ENCODE measurements at regions not wholly inside any gene's neighbourhood (a gene's known extent, or its start where the extent isn't known, plus 50 kb on each side); places are given as distances from the start of the nearest gene placed in this dataset.

DNA sequence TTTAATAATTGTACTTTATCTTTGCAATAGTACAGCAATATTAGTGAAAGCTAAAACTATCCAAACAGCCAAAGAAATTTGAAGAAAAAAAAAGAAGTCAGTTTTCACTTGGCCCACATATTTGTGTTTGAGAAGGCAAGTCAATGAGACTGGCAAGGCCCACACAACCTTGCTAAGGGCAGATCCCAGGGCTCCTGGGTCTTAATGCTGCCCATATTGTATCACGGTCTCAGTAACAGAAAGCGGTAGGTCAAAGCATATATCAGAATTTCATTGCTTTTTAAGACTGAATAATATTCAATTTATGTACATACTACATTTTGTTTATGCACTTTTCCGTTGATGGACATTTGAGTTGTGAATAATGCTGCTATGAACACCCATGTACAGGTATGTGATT lies 262.0 kb upstream of the TOPAZ1 start:
- no peak for DNase-seq (ENCODE audit: low read depth in 2 of 2)

- DNase-seq (ENCODE audit: low read depth in 2 of 2), result no peak
These were observed 246.8 kb upstream of the TOPAZ1 start for GRCh38 chr3:43994657-43995546.

DNA sequence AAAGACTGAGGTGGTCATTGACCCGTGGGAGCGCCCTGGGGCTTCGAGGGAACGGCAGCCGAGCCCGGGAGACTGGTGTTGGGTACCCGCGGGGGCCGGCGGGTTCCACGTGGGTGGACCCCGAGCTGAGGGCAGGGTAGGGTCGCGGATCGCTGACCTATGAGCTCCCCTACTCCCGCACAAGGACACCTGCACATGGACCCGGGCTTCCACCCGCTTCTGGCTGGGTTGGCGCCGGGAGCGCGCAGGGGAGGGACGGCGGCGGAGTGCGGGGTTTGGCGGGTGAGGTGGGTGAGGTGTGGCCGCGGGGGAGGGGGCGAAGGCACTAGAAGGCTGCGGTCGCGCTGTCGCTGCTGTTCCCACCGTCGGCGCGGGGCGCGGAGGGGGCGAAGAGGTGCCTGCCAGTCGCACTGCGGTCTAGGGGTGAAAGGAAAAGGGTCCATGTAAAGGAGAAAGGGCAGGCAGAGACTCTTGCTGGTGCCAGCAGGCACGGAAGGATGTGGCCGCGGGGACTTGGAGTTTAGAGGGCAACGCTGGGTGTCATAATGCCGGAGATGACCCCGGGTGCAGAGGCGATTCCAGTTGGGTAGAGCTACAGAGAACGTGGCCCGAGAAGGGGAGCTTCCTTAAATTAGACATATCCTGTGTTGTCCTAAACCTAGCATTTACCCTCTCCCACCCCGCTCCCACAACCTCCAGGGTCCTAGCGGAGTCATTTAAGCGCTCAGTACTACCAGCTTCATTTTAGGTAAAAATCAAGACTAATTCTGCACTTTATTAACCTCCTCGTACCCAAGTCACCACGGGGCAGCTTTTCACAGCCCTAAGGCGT lies 245.9 kb upstream of the TOPAZ1 start:
- DNase-seq (ENCODE audit: low read depth in 2 of 2), result no peak

DNA sequence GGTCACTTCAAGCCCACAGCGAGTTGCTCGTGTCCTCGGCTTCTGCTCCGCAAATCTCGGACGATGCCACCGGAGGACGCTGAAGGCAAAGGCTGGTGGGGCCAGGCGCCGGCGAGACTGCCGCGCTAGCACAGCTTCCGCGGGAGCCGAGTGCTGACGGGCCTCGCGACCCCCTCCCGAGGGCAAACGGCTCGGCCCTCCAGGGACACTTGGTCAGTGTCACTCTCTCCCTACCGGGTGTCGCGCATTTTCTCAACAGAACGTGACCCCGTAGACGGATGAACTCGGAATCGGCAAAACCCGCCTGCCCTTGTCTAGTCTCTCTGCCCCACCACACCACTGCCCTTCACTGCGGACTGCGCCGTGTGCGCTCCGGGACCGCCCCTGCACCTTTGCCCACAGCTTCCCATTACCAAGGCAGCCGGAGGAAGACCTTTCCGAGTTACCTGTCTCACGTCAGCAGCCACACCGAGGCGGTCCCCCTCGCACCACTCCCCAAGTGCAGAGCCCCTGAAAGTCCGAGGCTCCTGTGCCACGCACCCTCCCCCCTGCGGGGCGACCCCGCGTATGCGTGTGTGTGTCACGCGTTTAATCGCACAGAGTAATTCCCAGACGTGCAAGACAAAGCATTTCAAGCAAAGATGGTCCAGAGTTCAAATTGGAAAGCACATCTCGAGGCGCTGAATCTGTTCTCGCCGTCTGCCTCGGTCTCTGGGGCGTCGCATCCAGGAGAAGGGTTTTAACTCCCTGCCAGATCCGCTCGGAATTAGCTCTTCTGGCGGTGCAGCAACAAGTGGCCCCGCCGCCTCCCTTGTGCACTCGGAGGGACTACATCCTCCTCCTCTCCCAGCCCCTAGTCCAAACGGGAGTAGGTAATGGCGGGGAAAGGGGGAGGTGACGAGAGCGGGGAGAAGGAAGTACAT lies 245.0 kb upstream of the TOPAZ1 start:
- DNase-seq (ENCODE audit: low read depth in 2 of 2), result no peak

DNA sequence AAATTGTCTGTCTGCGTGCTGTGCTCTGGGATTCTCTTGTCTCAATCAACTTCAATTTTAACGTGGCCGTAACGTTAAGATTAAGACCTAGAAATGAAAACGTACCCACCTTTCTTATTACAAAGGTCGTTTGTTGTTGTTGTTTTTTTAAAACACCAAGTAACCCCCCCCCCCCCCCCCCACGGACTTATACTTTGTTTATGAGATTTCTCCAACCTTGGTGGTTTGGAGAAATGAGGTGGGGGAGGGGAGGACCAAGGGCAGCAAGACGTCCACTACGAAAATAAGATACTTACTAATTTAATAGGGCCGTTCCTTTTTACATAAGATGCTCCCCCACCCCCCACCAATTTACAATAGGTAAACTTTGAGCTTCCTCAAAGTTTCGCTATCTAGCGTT lies 244.4 kb upstream of the TOPAZ1 start:
- no peak for DNase-seq (ENCODE audit: low read depth in 2 of 2)

DNA sequence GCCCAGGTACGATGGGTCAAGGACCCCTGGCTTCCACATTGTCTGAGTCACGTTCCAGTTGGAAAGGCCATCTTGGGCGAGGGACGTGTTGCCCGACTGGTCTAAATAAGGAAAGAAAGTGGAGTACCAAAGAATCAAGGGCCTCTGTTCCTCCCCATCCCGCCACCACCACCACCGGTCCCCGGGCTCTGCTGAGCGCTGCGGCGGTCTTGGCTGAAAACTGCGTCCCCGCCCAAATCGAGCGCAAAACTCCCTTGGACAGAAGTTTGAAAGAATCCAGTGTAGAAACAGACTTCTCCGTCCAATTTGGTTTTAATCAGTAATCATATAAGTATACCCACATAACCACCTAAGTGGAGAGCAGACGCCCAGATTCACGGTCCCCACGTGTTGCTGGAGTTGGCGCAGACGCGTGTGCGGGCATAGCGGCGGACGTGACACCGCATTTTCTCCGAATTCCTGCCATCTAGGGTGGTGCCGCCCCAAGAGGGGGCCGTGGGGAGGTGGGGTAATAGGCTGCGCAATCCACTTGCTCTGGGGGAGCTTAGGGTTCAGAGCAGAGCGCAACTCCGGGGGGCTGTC lies 243.8 kb upstream of the TOPAZ1 start:
- DNase-seq (ENCODE audit: low read depth in 2 of 2), result no peak

DNA sequence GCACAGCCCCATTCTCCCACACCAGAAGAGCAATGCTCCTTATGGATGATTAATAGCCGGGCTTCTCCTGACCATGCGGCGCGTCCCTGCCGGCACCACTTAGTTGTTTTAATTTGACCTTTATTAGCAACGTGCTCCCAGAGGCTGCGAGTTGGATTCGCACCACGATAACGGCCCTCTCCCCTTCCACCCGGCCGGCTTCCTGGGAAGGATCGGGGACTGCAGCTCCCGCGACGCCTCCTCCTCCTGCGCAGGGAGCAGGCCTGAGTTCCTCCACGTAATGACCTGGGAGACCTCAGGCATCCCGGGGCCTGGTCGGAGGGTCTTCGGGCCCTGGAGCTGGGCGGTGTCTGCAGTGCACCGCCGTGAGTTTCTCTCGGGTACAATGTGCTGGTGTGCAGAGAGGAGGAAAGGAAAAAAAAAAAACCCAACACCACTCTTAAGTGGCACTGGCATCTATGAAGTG lies 243.3 kb upstream of the TOPAZ1 start:
- no peak for DNase-seq (ENCODE audit: low read depth in 2 of 2)

- no peak for DNase-seq (ENCODE audit: low read depth in 2 of 2)
These were observed 242.6 kb upstream of the TOPAZ1 start for GRCh38 chr3:43998836-43999727.

DNA sequence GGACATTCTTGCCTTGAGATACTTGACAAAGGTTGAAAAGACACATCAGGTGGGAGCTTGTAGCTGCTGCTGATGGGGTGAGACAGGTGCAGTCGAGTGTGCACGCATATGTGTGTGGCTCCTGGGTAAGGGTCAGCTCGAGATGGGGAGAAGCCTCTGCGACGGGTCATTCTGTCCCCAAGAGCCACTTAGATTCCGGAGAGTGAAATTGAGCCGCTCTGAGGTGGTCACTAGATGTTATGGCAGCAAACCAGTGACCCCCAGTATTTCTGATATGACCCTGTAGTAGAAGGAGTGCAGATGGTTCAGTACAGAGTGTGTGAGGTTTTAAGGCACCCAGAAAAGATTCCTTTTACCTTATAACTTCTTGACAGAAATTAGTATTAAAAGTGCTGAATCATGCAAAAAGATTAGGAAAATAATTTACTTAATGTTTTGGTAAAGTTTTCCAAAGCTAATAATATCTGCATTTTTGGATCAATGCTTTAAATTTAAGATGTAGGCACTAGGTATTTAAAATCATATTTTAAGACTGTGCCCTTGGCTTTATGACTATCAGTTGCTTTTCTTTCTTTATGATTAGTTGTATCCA lies 241.9 kb upstream of the TOPAZ1 start:
- DNase-seq (ENCODE audit: low read depth in 2 of 2), result no peak

DNA sequence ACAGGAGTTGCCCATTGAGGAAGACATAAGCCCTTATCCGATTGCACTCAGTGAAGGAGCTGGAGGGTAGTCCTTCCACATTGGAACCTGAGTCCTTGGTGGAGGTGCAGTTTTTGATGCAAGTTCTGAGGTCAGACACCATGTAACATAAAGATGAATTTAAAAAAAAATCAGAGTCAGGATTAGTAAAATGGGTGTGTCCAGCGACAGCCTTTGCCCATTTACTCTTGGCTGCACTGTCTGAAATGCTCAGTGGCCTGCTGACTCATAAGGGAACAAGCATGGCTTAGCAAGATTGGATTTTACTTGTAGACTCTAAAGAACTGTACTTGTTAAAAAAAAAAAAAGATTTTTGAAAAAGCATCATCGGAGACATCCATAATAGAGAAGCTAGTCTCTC lies 241.1 kb upstream of the TOPAZ1 start:
- no peak for DNase-seq (ENCODE audit: low read depth in 2 of 2)

GRCh38 chr3:44001072-44001471 lies 240.6 kb upstream of the TOPAZ1 start:
- no peak for DNase-seq (ENCODE audit: low read depth in 2 of 2)

- no peak for DNase-seq (ENCODE audit: low read depth in 2 of 2)
These were observed 237.9 kb upstream of the TOPAZ1 start for GRCh38 chr3:44003801-44004200.

- DNase-seq (ENCODE audit: low read depth in 2 of 2), result no peak
These were observed 230.0 kb upstream of the TOPAZ1 start for GRCh38 chr3:44011680-44012079.

DNA sequence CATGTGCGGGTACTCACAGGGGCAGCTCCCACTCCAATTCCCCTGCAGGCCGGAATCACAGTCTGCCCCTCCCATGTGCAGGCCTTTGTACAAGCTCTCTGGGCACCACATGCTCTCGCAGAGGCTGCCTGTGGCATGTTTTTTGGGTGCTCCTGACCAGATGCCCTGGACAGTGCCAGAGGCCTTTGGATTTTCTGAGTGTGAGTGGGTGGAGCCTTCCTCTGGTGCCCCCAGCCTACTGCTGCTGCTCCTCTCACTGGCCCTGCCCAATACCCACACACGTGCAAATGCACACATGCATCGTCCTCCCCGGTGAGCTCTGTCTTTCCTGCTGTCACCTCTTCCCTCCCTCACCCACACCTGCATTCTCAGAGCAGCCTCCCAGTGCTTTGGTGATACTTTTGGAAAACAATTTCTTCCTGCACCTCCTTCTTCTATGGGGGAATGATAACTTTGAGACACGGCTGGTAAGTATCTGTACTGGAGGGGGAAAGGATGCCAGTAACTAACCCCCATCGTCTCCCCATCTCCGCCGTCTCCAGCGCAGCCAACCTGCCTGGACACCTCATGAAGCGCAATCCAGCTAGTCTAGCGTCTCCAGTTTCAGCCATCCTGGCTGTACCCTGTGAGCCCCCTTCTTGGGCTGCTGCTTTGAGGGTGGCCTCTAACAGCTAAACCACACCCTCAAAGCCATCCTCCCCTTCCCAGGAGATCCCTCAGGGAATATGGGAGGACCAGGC lies 229.4 kb upstream of the TOPAZ1 start:
- DNase-seq (ENCODE audit: low read depth in 2 of 2), result no peak

DNA sequence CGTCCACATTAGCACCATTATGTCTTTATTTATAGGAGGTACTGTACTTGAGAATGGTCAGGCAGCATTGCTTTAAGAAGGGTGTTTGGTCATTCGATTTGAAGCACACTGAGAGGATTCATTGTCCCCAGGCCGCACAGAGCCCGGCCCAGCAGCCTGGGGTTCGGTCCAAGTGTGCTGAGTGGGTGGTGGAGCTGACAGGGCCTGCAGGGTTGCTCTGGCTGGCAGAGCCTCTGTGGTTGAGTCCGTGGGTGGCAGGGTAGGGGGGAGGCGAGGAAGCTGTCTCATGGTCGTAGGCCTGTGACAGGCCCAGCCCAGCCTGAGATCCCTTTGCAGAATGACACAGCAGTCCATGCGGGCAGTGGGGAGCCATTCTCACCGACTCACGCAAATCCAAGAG lies 227.7 kb upstream of the TOPAZ1 start:
- no peak for DNase-seq (ENCODE audit: low read depth in 2 of 2)

DNA sequence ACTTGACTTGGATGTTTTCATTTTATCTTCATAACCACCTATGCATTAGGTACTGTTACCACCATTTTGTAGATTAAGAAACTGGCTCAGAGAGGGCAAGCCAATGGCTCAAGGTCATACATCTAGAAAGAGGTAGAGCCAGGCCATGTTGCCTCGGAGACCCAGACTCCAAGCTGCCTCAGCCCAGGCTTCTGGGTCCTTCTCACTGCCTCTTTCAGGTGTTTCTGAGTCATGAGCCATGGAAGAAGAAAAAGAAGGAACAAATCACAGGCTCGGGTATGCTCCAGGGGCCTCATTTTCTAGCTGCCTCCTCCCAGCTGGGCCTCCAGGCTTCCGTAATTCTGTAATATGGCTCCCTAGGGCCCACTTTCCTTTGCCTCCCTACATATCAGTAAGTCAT lies 226.5 kb upstream of the TOPAZ1 start:
- no peak for DNase-seq (ENCODE audit: low read depth in 2 of 2)

DNA sequence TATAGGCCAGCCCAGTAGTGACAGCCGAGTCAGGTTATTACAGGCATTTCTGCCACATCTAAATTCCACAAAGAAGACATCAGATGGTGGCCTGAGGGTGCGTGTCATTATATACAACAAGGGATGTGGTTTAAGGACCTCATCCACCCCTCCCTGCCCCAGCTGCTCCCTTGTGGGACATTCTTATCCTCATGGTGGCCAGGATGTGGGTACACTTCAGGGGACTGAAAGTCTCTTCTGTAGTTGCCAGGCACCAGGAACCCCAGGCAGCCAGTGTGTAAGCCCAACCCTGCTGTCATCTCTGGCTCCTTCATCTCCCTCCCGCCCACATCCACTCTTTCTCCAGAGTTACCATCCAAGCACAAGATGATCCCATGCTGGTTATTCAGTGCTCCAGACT lies 224.9 kb upstream of the TOPAZ1 start:
- no peak for DNase-seq (ENCODE audit: low read depth in 2 of 2)

- no peak for DNase-seq (ENCODE audit: low read depth in 2 of 2)
These were observed 222.8 kb upstream of the TOPAZ1 start for GRCh38 chr3:44018926-44019325.

- no peak for DNase-seq (ENCODE audit: low read depth in 2 of 2)
These were observed 221.9 kb upstream of the TOPAZ1 start for GRCh38 chr3:44019736-44020135.
